ENCODE measurements at regions not wholly inside any gene's neighbourhood (a gene's known extent, or its start where the extent isn't known, plus 50 kb on each side); places are given as distances from the start of the nearest gene placed in this dataset.
"Not testable (repeated sequence)": the region's sequence is repeated elsewhere in the genome, so short reads cannot be mapped to it uniquely, and the experiment has no call there.

DNA sequence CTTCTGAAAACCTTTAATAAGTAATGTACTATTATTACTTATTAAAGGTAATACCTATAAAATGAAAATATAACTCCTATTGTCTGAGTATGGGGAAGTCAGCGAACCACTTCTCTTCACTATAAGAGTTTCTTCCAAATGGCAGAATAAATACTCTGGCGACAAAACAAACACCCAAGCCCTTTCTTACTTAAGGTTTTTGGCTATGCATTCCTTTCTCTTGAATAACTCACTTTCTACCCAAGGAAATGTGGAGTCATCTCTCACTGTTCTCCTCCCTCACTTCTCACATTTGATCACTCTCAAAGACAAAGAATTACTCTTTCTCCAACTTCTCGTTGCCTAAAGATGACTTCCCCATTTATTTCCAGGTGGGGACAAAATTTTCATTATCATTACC lies 816.8 kb upstream of the CRIM1 start:
- peak; percentile 54 for DNase-seq

DNA sequence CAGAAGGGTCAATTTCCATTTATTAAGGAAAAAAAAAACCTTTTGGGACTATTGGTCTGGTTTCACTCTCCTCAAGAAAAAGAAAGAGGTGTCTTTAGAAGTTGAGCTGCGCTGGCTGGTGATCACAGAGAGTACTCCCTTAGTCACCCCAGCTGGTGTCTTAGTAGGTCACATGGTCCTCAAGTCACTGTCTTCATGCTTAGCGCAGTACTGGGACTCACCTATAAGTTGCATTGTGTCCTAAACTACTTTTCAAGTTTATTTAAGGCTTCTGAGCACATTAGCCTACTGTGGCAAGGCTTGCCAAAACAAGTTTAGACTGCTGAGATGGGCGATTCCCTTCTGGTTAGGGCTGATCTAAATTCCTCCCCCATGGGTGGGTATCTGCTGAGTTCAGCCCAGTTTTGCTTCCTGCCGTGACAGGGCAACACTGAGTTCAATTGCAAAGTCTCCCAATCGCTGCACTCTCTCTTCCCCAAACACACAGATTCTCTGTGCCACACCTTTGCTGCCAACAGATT lies 824.9 kb upstream of the CRIM1 start:
- DNase-seq: no peak

DNA sequence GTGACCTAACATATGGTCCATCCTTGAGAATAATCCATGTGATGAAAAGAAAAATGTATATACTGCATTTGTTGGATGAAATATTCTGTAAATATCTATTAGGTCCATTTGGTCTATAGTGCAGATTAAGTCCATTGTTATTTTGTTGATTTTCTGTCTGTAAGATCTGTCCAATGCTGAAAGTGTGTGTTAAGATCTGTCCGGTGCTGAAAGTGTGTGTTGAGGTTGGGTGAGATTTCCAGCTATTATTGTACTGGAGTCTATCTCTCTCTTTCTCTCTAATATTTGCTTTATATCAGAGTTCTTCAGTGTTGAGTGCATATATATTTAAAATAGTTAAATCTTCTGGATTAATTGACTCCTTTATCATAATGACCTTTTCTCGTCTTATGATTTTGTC lies 828.8 kb upstream of the CRIM1 start:
- no peak for DNase-seq

GRCh38 chr2:35522450-35522849 lies 833.1 kb upstream of the CRIM1 start:
- DNase-seq: no peak

- peak; percentile 38 for DNase-seq
These were observed 844.9 kb upstream of the CRIM1 start for GRCh38 chr2:35510636-35511035.

GRCh38 chr2:35508601-35509000 lies 847.0 kb upstream of the CRIM1 start:
- no peak for DNase-seq

GRCh38 chr2:35504419-35504818 lies 851.2 kb upstream of the CRIM1 start:
- DNase-seq: no peak

GRCh38 chr2:35503738-35504199 lies 851.8 kb upstream of the CRIM1 start:
- DNase-seq: peak; percentile 15

- DNase-seq: no peak
These were observed 852.3 kb upstream of the CRIM1 start for GRCh38 chr2:35503311-35503710.

DNA sequence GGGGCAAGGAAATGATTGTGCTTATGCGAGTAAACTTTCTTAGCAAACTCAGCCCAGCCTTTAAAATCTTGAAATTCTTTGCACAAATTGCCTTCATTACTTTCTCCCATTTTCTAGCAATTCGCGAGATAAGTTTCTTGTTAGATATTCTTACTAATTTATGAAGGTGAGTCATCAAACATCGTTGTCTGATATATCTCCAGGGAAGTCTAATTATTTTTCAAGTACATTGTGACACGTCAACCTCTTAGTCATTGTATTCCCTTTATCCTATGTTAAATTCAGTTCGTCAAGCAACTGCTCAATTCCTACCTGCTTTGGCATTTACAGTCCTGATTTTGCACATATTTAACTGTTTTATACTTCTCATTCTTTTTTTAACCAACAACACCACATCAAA lies 854.5 kb upstream of the CRIM1 start:
- DNase-seq: no peak

- no peak for DNase-seq
These were observed 859.6 kb upstream of the CRIM1 start for GRCh38 chr2:35496022-35496421.

DNA sequence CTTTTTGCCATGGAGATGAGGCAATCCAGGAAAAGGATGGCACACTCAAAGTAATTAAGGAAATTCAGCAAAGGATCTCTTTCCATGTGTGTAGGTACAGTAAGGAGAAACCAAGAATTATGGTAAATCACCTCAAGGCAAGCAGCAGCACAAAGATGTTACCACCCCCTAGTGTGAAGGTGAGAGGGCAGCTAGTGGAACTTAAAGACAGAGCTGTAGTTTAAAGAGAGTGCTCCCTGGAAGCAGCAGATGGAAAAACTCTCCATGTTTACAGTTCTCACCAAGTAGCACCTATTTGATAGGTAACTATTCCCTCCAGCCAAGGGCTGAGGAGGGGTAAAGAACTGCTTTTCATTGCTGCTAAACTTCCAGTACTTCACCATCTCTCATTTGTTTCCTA lies 860.4 kb upstream of the CRIM1 start:
- no peak for DNase-seq

DNA sequence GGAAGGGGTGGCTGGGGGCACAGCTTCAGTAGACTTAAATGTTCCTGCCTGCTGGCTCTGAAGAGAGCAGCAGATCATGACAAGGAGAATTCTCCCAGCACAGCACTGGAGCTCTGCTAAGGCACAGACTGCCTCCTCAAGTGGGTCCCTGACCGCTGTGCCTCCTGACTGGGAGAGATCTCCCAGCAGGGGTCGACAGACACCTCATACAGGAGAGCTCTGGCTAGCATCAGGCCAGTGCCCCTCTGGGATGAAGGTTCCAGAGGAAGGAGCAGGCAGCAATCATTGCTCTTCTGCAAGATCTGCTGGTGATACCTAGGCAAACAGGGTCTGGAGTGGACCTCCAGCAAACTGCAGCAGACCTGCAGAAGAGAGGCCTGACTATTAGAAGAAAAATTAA lies 877.5 kb upstream of the CRIM1 start:
- not testable (repeated sequence) for DNase-seq

DNA sequence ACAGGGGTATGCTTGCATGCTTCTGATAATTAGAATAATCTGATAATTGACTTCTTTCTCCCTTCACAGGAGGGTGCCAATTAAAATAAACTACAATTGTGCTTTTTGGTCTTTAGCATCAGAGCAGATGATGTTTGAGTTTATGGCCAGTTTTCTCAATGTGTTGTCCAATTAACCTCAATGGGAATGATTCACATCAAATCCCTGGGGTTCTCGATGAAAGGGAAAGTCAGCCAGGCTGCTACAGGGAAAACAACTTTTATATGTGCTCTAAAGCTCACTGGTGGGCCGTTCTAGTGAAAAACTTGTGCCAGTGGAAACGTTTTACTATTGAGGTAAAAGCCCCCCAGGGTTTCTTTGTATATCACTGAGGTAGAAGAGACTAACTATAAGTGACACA lies 887.3 kb upstream of the CRIM1 start:
- no peak for DNase-seq

DNA sequence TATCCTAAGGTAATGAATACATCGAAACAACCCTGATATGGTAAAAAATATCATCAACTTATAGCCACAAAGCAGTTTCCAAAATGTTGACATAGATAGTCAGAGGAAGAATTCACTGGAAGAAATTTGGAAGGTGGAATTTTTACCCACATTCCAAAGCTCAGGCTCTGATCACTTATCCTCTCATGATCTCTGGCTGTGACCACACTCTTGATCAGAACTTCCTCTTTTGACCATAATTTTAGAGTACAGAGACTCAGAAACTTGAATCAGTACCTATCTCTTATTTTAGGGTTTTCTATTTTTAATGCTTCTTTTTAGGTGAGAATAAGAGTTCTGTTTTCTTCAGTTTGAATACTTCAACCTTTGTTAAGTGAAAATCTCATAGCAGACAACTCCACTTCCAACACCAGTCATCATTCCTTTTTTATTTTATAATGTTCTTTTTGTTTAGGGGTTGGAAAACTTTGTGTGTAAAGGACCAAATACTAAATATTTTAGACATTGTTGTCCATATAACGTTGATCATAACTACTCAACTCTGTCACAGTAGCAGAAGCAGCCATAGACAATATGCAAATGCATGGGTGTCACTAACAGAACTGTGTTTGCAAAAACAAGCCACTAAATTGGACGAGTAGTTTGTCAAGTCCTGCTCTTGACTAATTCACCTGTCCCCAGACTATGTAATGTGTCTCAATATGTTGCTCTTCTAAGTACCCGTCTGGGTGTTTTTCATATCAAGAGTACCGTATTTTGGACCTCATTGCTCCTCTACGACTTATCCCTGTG lies 891.6 kb upstream of the CRIM1 start:
- no peak for DNase-seq

GRCh38 chr2:35462226-35462998 lies 893.2 kb upstream of the CRIM1 start:
- DNase-seq: peak; percentile 81

- no peak for DNase-seq
These were observed 894.2 kb upstream of the CRIM1 start for GRCh38 chr2:35461406-35461805.

GRCh38 chr2:35454966-35455638 lies 900.5 kb upstream of the CRIM1 start:
- peak; percentile 88 for DNase-seq

- DNase-seq: no peak
These were observed 907.8 kb upstream of the CRIM1 start for GRCh38 chr2:35447821-35448220.

DNA sequence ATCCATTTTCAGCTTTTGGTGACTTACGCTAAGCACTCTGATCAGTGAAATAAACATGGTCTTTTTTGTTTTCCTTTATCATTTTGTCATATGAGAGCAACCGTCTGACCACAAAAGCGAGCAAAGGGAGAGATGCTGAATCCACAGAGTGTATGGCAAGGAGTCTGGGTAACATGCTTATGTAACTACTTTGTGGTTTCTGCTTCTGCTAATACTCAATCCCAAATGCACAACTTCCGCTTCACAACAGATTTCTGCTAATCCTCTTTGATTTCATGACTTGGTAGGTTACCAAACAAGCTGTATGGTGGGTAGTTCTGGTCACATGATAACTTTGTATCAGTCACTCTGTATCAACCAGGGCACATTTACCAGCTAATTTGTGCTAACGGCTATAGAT lies 908.4 kb upstream of the CRIM1 start:
- DNase-seq: no peak

- no peak for DNase-seq
These were observed 912.5 kb upstream of the CRIM1 start for GRCh38 chr2:35443087-35443486.

- DNase-seq: not testable (repeated sequence)
These were observed 914.0 kb upstream of the CRIM1 start for GRCh38 chr2:35441575-35441974.

DNA sequence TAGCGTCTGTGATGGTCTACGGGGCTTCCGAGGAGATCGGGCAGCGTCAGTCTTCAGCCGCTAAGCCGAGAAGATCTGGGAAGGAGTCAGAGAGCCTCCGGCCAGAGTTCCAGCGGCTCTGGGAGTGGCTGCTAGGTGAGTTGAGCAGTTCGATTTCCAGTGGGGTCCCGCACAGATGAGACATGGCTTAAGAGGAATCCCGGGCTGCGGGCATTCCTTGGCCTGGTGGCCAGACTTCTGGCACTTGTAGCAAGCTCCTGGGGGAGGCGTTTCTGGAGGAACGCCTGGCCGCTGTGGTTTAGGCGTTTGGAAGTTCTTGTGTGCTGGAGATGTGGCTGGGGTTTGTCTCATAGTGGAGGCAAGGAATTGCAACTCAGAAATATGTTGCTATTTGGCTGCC lies 915.3 kb upstream of the CRIM1 start:
- not testable (repeated sequence) for DNase-seq

All from NCI-H226 (cell line).